ENCODE measurements at regions not wholly inside any gene's neighbourhood (a gene's known extent, or its start where the extent isn't known, plus 50 kb on each side); places are given as distances from the start of the nearest gene placed in this dataset.

- Mint-ChIP-seq H3K9me3 (no peaks in the 10 kb centered on the region), H3K4me1 (ENCODE audit: low read depth) (no peaks in the 10 kb centered on the region), H3K27ac (no peak overlapping the region), H3K36me3 (ENCODE audit: low read depth) (no peaks in the 10 kb centered on the region), H3K27me3 (ENCODE audit: insufficient read depth) (no peaks in the 10 kb centered on the region), H3K4me3 (no peak overlapping the region)
- no peak for DNase-seq (ENCODE audit: low spot score)
- intact Hi-C loops (cut with micrococcal nuclease): no loop called here
These were observed 137.8 kb upstream of the PPP2R2D start for GRCh38 chr10:131762789-131763696.

GRCh38 chr10:131764929-131765328 lies 135.9 kb upstream of the PPP2R2D start:
- H3K36me3 Mint-ChIP-seq (ENCODE audit: low read depth): no peaks in the 10 kb centered on the region
- no peaks in the 10 kb centered on the region for H3K4me1 Mint-ChIP-seq (ENCODE audit: low read depth)
- H3K9me3 Mint-ChIP-seq: no peaks in the 10 kb centered on the region
- intact Hi-C loops (cut with micrococcal nuclease): no loop called here
- no peak for DNase-seq (ENCODE audit: low spot score)
- no peak overlapping the region for H3K27ac Mint-ChIP-seq
- H3K4me3 Mint-ChIP-seq: no peak overlapping the region
- H3K27me3 Mint-ChIP-seq (ENCODE audit: insufficient read depth): no peaks in the 10 kb centered on the region

- no peak overlapping the region for H3K4me3 Mint-ChIP-seq
- no peaks in the 10 kb centered on the region for H3K9me3 Mint-ChIP-seq
- DNase-seq (ENCODE audit: low spot score): no peak
- no peaks in the 10 kb centered on the region for H3K4me1 Mint-ChIP-seq (ENCODE audit: low read depth)
- no peak overlapping the region for H3K27ac Mint-ChIP-seq
- intact Hi-C loops (cut with micrococcal nuclease): no loop called here
- no peaks in the 10 kb centered on the region for H3K36me3 Mint-ChIP-seq (ENCODE audit: low read depth)
- H3K27me3 Mint-ChIP-seq (ENCODE audit: insufficient read depth): no peaks in the 10 kb centered on the region
These were observed 134.7 kb upstream of the PPP2R2D start for GRCh38 chr10:131766096-131766495.

- Mint-ChIP-seq H3K9me3 (no peaks in the 10 kb centered on the region), H3K4me1 (ENCODE audit: low read depth) (no peaks in the 10 kb centered on the region), H3K36me3 (ENCODE audit: low read depth) (no peaks in the 10 kb centered on the region), H3K27me3 (ENCODE audit: insufficient read depth) (no peaks in the 10 kb centered on the region), H3K27ac (no peak overlapping the region), H3K4me3 (no peak overlapping the region)
- no peak for DNase-seq (ENCODE audit: low spot score)
- intact Hi-C loops (cut with micrococcal nuclease): no loop called here
These were observed 133.1 kb upstream of the PPP2R2D start for GRCh38 chr10:131767716-131768115.

- Mint-ChIP-seq H3K9me3 (no peaks in the 10 kb centered on the region), H3K4me1 (ENCODE audit: low read depth) (no peaks in the 10 kb centered on the region), H3K27me3 (ENCODE audit: insufficient read depth) (no peaks in the 10 kb centered on the region), H3K36me3 (ENCODE audit: low read depth) (no peaks in the 10 kb centered on the region), H3K4me3 (no peak overlapping the region), H3K27ac (no peak overlapping the region)
- DNase-seq (ENCODE audit: low spot score): no peak
- intact Hi-C loops (cut with micrococcal nuclease): no loop called here
These were observed 131.0 kb upstream of the PPP2R2D start for GRCh38 chr10:131769571-131770410.

GRCh38 chr10:131770946-131771633 lies 129.7 kb upstream of the PPP2R2D start:
- no peak for DNase-seq (ENCODE audit: low spot score)
- no peaks in the 10 kb centered on the region for H3K27me3 Mint-ChIP-seq (ENCODE audit: insufficient read depth)
- peaks cover 8% of the 10 kb centered on the region for H3K9me3 Mint-ChIP-seq
- no peak overlapping the region for H3K27ac Mint-ChIP-seq
- H3K4me3 Mint-ChIP-seq: no peak overlapping the region
- H3K4me1 Mint-ChIP-seq (ENCODE audit: low read depth): no peaks in the 10 kb centered on the region
- intact Hi-C loops (cut with micrococcal nuclease): no loop called here
- no peaks in the 10 kb centered on the region for H3K36me3 Mint-ChIP-seq (ENCODE audit: low read depth)

- intact Hi-C loops (cut with micrococcal nuclease): no loop called here
- Mint-ChIP-seq H3K4me1 (ENCODE audit: low read depth) (no peaks in the 10 kb centered on the region), H3K27me3 (ENCODE audit: insufficient read depth) (no peaks in the 10 kb centered on the region), H3K36me3 (ENCODE audit: low read depth) (no peaks in the 10 kb centered on the region), H3K9me3 (peaks cover 15% of the 10 kb centered on the region), H3K27ac (no peak overlapping the region), H3K4me3 (no peak overlapping the region)
- no peak for DNase-seq (ENCODE audit: low spot score)
These were observed 129.0 kb upstream of the PPP2R2D start for GRCh38 chr10:131771634-131772358.

- no peaks in the 10 kb centered on the region for H3K4me1 Mint-ChIP-seq (ENCODE audit: low read depth)
- no peaks in the 10 kb centered on the region for H3K36me3 Mint-ChIP-seq (ENCODE audit: low read depth)
- no peaks in the 10 kb centered on the region for H3K27me3 Mint-ChIP-seq (ENCODE audit: insufficient read depth)
- no peak overlapping the region for H3K4me3 Mint-ChIP-seq
- DNase-seq (ENCODE audit: low spot score): no peak
- peaks cover 22% of the 10 kb centered on the region for H3K9me3 Mint-ChIP-seq
- no peak overlapping the region for H3K27ac Mint-ChIP-seq
- intact Hi-C loops (cut with micrococcal nuclease): no loop called here
These were observed 128.4 kb upstream of the PPP2R2D start for GRCh38 chr10:131772441-131772840.

- no peaks in the 10 kb centered on the region for H3K27me3 Mint-ChIP-seq (ENCODE audit: insufficient read depth)
- H3K4me1 Mint-ChIP-seq (ENCODE audit: low read depth): no peaks in the 10 kb centered on the region
- DNase-seq (ENCODE audit: low spot score): no peak
- no peak overlapping the region for H3K4me3 Mint-ChIP-seq
- H3K9me3 Mint-ChIP-seq: peaks cover 30% of the 10 kb centered on the region
- intact Hi-C loops (cut with micrococcal nuclease): no loop called here
- no peak overlapping the region for H3K27ac Mint-ChIP-seq
- H3K36me3 Mint-ChIP-seq (ENCODE audit: low read depth): no peaks in the 10 kb centered on the region
These were observed 127.2 kb upstream of the PPP2R2D start for GRCh38 chr10:131773370-131774343.

- Mint-ChIP-seq H3K4me3 (no peak overlapping the region), H3K9me3 (peaks cover 33% of the 10 kb centered on the region), H3K4me1 (ENCODE audit: low read depth) (no peaks in the 10 kb centered on the region), H3K27me3 (ENCODE audit: insufficient read depth) (no peaks in the 10 kb centered on the region), H3K36me3 (ENCODE audit: low read depth) (no peaks in the 10 kb centered on the region), H3K27ac (no peak overlapping the region)
- DNase-seq (ENCODE audit: low spot score): no peak
- intact Hi-C loops (cut with micrococcal nuclease): no loop called here
These were observed 126.1 kb upstream of the PPP2R2D start for GRCh38 chr10:131774681-131775085.

- intact Hi-C loops (cut with micrococcal nuclease): no loop called here
- no peaks in the 10 kb centered on the region for H3K27me3 Mint-ChIP-seq (ENCODE audit: insufficient read depth)
- H3K9me3 Mint-ChIP-seq: peaks cover 37% of the 10 kb centered on the region
- H3K4me3 Mint-ChIP-seq: no peak overlapping the region
- no peak for DNase-seq (ENCODE audit: low spot score)
- no peak overlapping the region for H3K27ac Mint-ChIP-seq
- no peaks in the 10 kb centered on the region for H3K4me1 Mint-ChIP-seq (ENCODE audit: low read depth)
- no peaks in the 10 kb centered on the region for H3K36me3 Mint-ChIP-seq (ENCODE audit: low read depth)
These were observed 125.4 kb upstream of the PPP2R2D start for GRCh38 chr10:131775433-131775832.
